ENCODE measurements at regions not wholly inside any gene's neighbourhood (a gene's known extent, or its start where the extent isn't known, plus 50 kb on each side); places are given as distances from the start of the nearest gene placed in this dataset.

GRCh38 chr2:16191431-16192200, 251.3 kb downstream of the MYCN start:
- intact Hi-C loops (cut with DNase I) = no loop called here
- 65 to 86% methylated on average over 10 of the region's 10 CpGs for WGBS, 2 donors
- no peaks in the 10 kb centered on the region for H3K9me3 ChIP-seq

DNA sequence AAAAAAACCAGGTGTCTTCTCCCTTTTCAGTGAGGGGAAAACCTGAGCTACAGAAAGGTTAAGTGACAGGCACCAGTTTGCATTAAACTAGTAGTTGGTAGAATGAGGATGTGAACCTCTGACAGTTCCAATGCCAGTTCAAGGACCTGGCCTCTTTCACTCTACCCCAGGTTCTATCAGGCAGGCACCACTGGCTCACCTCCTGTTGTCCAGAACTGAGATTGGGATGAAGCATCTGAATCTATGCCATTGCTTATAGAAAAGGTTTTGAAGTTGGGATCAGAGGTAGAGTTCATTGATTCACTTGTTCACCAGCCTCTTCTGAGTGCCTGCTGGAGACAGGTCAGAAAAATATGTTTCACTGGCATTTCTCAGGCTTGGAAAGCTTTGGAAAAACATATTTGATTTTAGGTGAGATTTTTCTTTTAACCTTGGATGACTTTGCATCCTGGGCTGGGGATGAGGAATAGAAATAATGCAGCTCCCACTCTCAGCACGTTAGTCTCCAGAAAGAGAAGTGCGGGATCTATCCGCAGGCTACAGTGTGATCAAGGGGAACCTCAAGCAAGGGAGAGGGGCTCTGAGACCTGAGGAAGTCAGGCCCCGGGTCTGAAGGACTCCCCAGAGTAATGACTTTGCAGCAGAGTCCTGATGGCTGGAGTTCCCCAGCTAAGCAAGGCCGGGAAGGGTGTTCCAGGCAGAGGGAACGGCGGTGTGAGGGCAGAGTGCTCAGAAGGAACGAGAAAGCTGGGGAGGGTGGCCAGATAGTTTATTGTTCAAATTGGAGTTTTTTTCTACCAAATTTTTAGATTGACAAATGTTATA, 250.3 kb downstream of the MYCN start:
- Histone ChIP-seq H3K9me3 (no peaks in the 10 kb centered on the region), H3K27ac (no peak overlapping the region), H3K27me3 (no peaks in the 10 kb centered on the region), H3K4me1 (no peaks in the 10 kb centered on the region), H3K4me3 (no peak overlapping the region), H3K36me3 (no peaks in the 10 kb centered on the region)
- WGBS, 2 donors = 83 to 93% methylated on average over 8 of the region's 8 CpGs
- no peak for DNase-seq
- TF ChIP-seq POLR2AphosphoS5 (IDR thresholded peaks at IDR 0.05) (no peak), POLR2A (IDR thresholded peaks at IDR 0.05) (no peak), EP300 (IDR thresholded peaks at IDR 0.05) (no peak)
- TF ChIP-seq, protein P1, sequence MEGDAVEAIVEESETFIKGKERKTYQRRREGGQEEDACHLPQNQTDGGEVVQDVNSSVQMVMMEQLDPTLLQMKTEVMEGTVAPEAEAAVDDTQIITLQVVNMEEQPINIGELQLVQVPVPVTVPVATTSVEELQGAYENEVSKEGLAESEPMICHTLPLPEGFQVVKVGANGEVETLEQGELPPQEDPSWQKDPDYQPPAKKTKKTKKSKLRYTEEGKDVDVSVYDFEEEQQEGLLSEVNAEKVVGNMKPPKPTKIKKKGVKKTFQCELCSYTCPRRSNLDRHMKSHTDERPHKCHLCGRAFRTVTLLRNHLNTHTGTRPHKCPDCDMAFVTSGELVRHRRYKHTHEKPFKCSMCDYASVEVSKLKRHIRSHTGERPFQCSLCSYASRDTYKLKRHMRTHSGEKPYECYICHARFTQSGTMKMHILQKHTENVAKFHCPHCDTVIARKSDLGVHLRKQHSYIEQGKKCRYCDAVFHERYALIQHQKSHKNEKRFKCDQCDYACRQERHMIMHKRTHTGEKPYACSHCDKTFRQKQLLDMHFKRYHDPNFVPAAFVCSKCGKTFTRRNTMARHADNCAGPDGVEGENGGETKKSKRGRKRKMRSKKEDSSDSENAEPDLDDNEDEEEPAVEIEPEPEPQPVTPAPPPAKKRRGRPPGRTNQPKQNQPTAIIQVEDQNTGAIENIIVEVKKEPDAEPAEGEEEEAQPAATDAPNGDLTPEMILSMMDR (IDR thresholded peaks at IDR 0.05) = no peak
- intact Hi-C loops (cut with DNase I) = no loop called here

More at GRCh38 chr2:16191431-16192200, 251.3 kb downstream of the MYCN start:
- H3K4me3 ChIP-seq = no peak overlapping the region
- H3K36me3 ChIP-seq = no peaks in the 10 kb centered on the region
- H3K27ac ChIP-seq = no peak overlapping the region
- TF ChIP-seq POLR2AphosphoS5 (IDR thresholded peaks at IDR 0.05) (no peak), EP300 (IDR thresholded peaks at IDR 0.05) (no peak), POLR2A (IDR thresholded peaks at IDR 0.05) (no peak)
- TF ChIP-seq, protein P1 (IDR thresholded peaks at IDR 0.05) = no peak
- H3K27me3 ChIP-seq = no peaks in the 10 kb centered on the region
- DNase-seq = no peak
- H3K4me1 ChIP-seq = no peaks in the 10 kb centered on the region

- no peak for DNase-seq
- Histone ChIP-seq H3K27me3 (no peaks in the 10 kb centered on the region), H3K36me3 (no peaks in the 10 kb centered on the region), H3K27ac (no peak overlapping the region), H3K4me3 (no peak overlapping the region), H3K9me3 (no peaks in the 10 kb centered on the region), H3K4me1 (no peaks in the 10 kb centered on the region)
- WGBS, 2 donors = 85 to 94% methylated on average over 3 of the region's 3 CpGs
- intact Hi-C loops (cut with DNase I) = no loop called here
- TF ChIP-seq EP300 (IDR thresholded peaks at IDR 0.05) (no peak), POLR2A (IDR thresholded peaks at IDR 0.05) (no peak), POLR2AphosphoS5 (IDR thresholded peaks at IDR 0.05) (no peak)
- TF ChIP-seq, protein P1 (IDR thresholded peaks at IDR 0.05) = no peak
These were observed 249.4 kb downstream of the MYCN start for GRCh38 chr2:16189836-16190160.

GRCh38 chr2:16189029-16189835, 248.9 kb downstream of the MYCN start:
- H3K9me3 ChIP-seq = no peaks in the 10 kb centered on the region
- WGBS, 2 donors = 67 to 82% methylated on average over 5 of the region's 5 CpGs
- no peak for DNase-seq
- no peaks in the 10 kb centered on the region for H3K27me3 ChIP-seq
- no peaks in the 10 kb centered on the region for H3K36me3 ChIP-seq
- H3K27ac ChIP-seq = no peak overlapping the region
- no peak overlapping the region for H3K4me3 ChIP-seq
- TF ChIP-seq, protein P1 (IDR thresholded peaks at IDR 0.05) = no peak
- TF ChIP-seq POLR2A (IDR thresholded peaks at IDR 0.05) (no peak), EP300 (IDR thresholded peaks at IDR 0.05) (no peak), POLR2AphosphoS5 (IDR thresholded peaks at IDR 0.05) (no peak)
- intact Hi-C loops (cut with DNase I) = no loop called here
- H3K4me1 ChIP-seq = no peaks in the 10 kb centered on the region

Data from sigmoid colon (tissue), 6 donors.